ENCODE measurements at regions not wholly inside any gene's neighbourhood (a gene's known extent, or its start where the extent isn't known, plus 50 kb on each side); places are given as distances from the start of the nearest gene placed in this dataset.

DNA sequence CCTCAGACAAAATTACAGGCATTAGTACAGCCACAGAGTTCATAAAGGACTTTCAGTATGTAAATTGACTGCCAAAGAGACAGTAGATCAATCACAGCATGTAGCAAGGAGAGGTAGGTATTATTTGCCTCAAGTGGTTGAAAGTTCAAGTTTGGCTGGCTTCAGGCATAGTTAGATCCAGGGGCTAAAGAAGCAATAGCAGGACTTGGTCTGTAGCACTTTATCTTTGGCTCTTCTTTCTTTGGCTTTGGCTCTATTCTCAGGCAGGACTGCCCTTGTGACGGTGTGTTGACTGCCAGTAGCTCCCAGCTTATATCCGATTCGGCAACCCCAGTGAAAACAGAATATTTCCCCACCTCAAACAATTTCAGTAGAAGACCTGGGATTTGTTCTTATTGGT is 346.0 kb upstream of the TBX3 start:
- Mint-ChIP-seq H3K27ac (no peak overlapping the region), H3K36me3 (no peaks in the 10 kb centered on the region)

DNA sequence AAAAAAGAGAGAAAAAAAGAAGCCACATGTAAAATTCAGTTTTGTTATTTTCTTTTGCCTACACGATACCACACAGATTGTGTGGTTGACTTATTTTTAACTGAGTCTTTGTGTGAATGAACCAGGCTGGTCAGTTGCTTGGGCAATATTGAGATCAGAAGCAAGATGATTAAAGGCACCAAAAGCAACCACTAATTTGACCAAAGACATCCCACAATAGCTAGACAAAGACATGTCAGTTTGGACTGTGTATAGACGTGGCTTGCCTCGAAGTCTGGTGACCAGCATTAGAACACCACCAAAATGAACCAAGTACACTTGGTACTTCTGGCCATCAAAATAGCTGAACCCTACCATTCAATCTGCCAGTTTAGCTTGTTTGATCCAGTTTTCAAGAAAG is 340.6 kb upstream of the TBX3 start:
- Histone ChIP-seq H3K27ac (no peak overlapping the region), H3K9ac (no peak overlapping the region), H3K4me3 (no peak overlapping the region), H3F3A (ENCODE audit: low read depth) (no peaks in the 10 kb centered on the region), H3K79me2 (ENCODE audit: low read depth) (no peaks in the 10 kb centered on the region), H4K20me1 (ENCODE audit: low read depth) (no peaks in the 10 kb centered on the region), H3K36me3 (no peaks in the 10 kb centered on the region), H2AFZ (replicated peaks) (no peak overlapping the region), H3K4me2 (no peak overlapping the region), H3K4me1 (no peaks in the 10 kb centered on the region), H3K27me3 (no peaks in the 10 kb centered on the region), H3K9me3 (ENCODE audit: low read depth) (no peaks in the 10 kb centered on the region)
- H3K4me1 Mint-ChIP-seq: no peaks in the 10 kb centered on the region
- TF ChIP-seq EZH2 (IDR thresholded peaks at IDR 0.05) (no peak), EZH2phosphoT487 (IDR thresholded peaks at IDR 0.05) (no peak)
- TF ChIP-seq, protein P1, sequence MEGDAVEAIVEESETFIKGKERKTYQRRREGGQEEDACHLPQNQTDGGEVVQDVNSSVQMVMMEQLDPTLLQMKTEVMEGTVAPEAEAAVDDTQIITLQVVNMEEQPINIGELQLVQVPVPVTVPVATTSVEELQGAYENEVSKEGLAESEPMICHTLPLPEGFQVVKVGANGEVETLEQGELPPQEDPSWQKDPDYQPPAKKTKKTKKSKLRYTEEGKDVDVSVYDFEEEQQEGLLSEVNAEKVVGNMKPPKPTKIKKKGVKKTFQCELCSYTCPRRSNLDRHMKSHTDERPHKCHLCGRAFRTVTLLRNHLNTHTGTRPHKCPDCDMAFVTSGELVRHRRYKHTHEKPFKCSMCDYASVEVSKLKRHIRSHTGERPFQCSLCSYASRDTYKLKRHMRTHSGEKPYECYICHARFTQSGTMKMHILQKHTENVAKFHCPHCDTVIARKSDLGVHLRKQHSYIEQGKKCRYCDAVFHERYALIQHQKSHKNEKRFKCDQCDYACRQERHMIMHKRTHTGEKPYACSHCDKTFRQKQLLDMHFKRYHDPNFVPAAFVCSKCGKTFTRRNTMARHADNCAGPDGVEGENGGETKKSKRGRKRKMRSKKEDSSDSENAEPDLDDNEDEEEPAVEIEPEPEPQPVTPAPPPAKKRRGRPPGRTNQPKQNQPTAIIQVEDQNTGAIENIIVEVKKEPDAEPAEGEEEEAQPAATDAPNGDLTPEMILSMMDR (IDR thresholded peaks at IDR 0.05): no peak
- peaks cover 8% of the 10 kb centered on the region for H3K27me3 Mint-ChIP-seq (ENCODE audit: insufficient read depth, low read depth)
- no peak for DNase-seq (ENCODE audit: low spot score)
- H3K4me3 Mint-ChIP-seq: no peak overlapping the region
- no peaks in the 10 kb centered on the region for H3K36me3 Mint-ChIP-seq
- peaks cover 4% of the 10 kb centered on the region for H3K9me3 Mint-ChIP-seq
- H3K27ac Mint-ChIP-seq: no peak overlapping the region

More for the DNA sequence above, 346.0 kb upstream of the TBX3 start:
- no peak overlapping the region for H2AFZ ChIP-seq (replicated peaks)
- no peaks in the 10 kb centered on the region for H4K20me1 ChIP-seq (ENCODE audit: low read depth)
- Mint-ChIP-seq H3K9me3 (no peaks in the 10 kb centered on the region), H3K4me1 (peaks cover 4% of the 10 kb centered on the region), H3K4me3 (no peak overlapping the region), H3K27me3 (ENCODE audit: insufficient read depth, low read depth) (peaks cover 25% of the 10 kb centered on the region)
- no peaks in the 10 kb centered on the region for H3F3A ChIP-seq (ENCODE audit: low read depth)
- no peaks in the 10 kb centered on the region for H3K27me3 ChIP-seq
- H3K36me3 ChIP-seq: no peaks in the 10 kb centered on the region
- H3K9me3 ChIP-seq (ENCODE audit: low read depth): no peaks in the 10 kb centered on the region
- no peak overlapping the region for H3K27ac ChIP-seq
- TF ChIP-seq EZH2 (IDR thresholded peaks at IDR 0.05) (no peak), EZH2phosphoT487 (IDR thresholded peaks at IDR 0.05) (no peak)
- TF ChIP-seq, protein P1 (IDR thresholded peaks at IDR 0.05): no peak
- no peaks in the 10 kb centered on the region for H3K79me2 ChIP-seq (ENCODE audit: low read depth)
- no peak overlapping the region for H3K4me2 ChIP-seq
- H3K4me3 ChIP-seq: no peak overlapping the region
- H3K9ac ChIP-seq: no peak overlapping the region
- H3K4me1 ChIP-seq: no peaks in the 10 kb centered on the region
- DNase-seq (ENCODE audit: low spot score): no peak

DNA sequence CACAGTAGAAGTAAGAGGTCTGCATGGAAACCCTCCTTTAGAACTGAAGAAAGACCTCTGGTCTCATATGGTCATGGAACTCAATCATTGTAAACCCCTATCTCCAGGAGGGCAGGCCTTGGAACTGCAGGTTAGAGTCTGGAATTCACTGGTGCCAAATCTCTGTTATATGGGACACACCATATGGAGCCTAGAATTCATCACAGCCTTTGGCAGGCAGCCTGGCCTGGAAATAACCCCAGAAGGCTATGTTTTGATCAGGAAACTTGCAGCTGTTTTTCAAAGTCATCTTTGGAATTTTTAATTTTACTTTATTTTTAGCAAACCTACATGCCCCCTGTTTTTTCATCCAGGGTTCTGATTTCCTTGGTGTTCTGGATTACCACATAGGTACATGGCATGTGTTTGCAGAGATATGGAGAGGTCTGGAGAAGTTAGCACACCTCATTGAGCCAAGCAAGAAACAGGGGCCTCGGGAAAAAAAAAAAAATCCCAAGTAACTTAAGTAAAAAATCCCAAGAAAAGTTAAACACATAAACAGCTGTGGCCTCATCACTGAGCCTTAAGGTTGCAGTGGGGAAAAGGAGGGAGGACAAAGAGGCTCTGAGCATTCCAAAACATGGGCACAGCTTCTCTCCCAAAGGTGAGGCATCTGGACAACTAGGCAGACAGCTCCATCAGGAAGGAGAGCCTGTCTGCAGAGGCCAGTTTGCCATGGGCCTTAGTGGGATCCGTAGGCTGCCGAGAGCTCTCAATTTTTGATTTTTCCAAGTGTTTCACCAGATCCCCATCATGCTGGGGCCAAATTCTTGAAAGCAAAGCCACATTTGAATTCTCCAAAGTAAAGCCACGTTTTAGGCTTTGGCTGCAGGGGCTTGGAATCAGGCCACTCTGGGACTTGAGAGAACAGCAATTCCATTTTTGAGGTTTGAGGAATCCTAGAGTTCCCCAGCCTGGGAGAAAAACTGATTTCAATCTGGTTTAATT is 339.6 kb upstream of the TBX3 start:
- no peaks in the 10 kb centered on the region for H3K9me3 ChIP-seq (ENCODE audit: low read depth)

More for the DNA sequence above, 339.6 kb upstream of the TBX3 start:
- no peak overlapping the region for H3K4me3 ChIP-seq
- no peak for DNase-seq (ENCODE audit: low spot score)
- Mint-ChIP-seq H3K27me3 (ENCODE audit: insufficient read depth, low read depth) (peaks cover 8% of the 10 kb centered on the region), H3K4me3 (no peak overlapping the region), H3K4me1 (no peaks in the 10 kb centered on the region), H3K9me3 (peaks cover 9% of the 10 kb centered on the region), H3K27ac (no peak overlapping the region), H3K36me3 (no peaks in the 10 kb centered on the region)
- no peaks in the 10 kb centered on the region for H3K27me3 ChIP-seq
- no peaks in the 10 kb centered on the region for H3F3A ChIP-seq (ENCODE audit: low read depth)
- H3K4me2 ChIP-seq: no peak overlapping the region
- H2AFZ ChIP-seq (replicated peaks): no peak overlapping the region
- H4K20me1 ChIP-seq (ENCODE audit: low read depth): no peaks in the 10 kb centered on the region
- no peak overlapping the region for H3K9ac ChIP-seq
- TF ChIP-seq, protein P1 (IDR thresholded peaks at IDR 0.05): no peak
- no peak for TF ChIP-seq EZH2phosphoT487 (IDR thresholded peaks at IDR 0.05)
- no peak for TF ChIP-seq EZH2 (IDR thresholded peaks at IDR 0.05)
- no peaks in the 10 kb centered on the region for H3K79me2 ChIP-seq (ENCODE audit: low read depth)
- H3K36me3 ChIP-seq: no peaks in the 10 kb centered on the region
- no peak overlapping the region for H3K27ac ChIP-seq
- no peaks in the 10 kb centered on the region for H3K4me1 ChIP-seq
